ENCODE measurements at regions not wholly inside any gene's neighbourhood (a gene's known extent, or its start where the extent isn't known, plus 50 kb on each side); places are given as distances from the start of the nearest gene placed in this dataset.

DNA sequence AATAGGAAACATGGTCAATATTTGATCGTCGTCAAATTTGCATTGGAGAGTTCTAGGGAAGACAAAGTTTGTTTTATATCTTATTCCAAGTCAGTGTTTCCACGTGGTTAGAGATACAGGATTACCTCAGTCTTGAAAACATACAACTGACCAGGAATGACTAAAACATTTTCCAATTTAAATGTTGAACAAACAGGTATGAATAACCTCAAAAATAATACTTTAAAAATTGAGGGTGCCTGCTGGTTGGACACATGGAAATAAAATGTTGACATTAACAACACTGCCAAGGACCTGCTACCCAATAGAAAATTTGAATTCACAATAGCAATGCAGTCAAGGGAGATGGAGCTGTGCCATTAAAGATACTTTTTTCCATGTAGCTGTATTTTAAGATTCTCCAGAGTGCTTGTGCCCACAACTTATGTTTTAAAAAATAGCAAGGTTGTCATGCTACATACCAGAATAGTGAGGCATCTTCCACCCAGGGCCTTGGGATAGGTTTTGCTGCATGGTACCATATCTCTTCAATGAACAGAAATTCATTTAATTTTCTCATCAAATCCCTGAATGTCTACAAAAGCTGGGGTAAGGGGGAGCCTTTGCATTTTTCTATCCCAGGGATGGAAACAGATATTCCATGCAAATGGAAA lies 260.8 kb downstream of the EFNB2 start:
- TF ChIP-seq CTCF (IDR thresholded peaks at IDR 0.05; ENCODE audit: low read depth, low read length), result no peak
- TF ChIP-seq EZH2phosphoT487 (IDR thresholded peaks at IDR 0.05; ENCODE audit: low read depth), result no peak

All from OCI-LY3 (cell line).